ENCODE measurements at regions not wholly inside any gene's neighbourhood (a gene's known extent, or its start where the extent isn't known, plus 50 kb on each side); places are given as distances from the start of the nearest gene placed in this dataset.

DNA sequence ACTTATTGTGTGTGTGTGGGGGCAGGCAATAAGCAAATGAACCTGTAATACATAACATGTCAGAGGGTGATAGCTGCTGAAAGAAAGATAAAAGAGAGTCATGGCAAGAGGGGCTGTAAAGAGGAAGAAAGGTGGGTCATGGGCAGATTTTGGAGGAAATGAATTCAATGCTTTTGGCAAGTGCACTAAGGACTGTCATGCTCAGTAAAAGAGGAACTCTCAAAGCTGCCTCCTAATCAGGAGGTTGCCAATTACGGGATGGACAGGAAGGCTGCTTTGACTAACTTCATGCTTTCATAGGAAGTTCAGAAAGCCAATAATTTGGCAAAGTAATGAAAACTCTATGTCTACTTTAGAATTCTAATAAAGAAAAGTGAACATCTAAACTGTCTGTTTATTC lies 401.2 kb downstream of the SH2D4B start (continued):
- TF ChIP-seq ZNF441 (CRISPR knock-in tag; IDR thresholded peaks at IDR 0.05; ENCODE audit: borderline replicate concordance), result no peak
- TF ChIP-seq PPARG (CRISPR knock-in tag; conservative IDR thresholded peaks at IDR 0.05), result no peak
- no peak for TF ChIP-seq ZNF354B (CRISPR knock-in tag; IDR thresholded peaks at IDR 0.05)
- TF ChIP-seq ZNF572 (CRISPR knock-in tag; IDR thresholded peaks at IDR 0.05), result no peak
- TF ChIP-seq, protein P1, sequence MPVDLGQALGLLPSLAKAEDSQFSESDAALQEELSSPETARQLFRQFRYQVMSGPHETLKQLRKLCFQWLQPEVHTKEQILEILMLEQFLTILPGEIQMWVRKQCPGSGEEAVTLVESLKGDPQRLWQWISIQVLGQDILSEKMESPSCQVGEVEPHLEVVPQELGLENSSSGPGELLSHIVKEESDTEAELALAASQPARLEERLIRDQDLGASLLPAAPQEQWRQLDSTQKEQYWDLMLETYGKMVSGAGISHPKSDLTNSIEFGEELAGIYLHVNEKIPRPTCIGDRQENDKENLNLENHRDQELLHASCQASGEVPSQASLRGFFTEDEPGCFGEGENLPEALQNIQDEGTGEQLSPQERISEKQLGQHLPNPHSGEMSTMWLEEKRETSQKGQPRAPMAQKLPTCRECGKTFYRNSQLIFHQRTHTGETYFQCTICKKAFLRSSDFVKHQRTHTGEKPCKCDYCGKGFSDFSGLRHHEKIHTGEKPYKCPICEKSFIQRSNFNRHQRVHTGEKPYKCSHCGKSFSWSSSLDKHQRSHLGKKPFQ (CRISPR knock-in tag; IDR thresholded peaks at IDR 0.05; ENCODE audit: insufficient replicate concordance), result no peak

GRCh38 chr10:80945264-80945880 lies 407.7 kb downstream of the SH2D4B start:
- in situ Hi-C loops (cut with HindIII; ENCODE audit: extremely low pct_ligation_motif_present, low pct_unique_long_range_greater_than_20kb), result no loop called here
- intact Hi-C loops (cut with micrococcal nuclease; ENCODE audit: unreplicated experiment), result no loop called here
- no peaks in the 10 kb centered on the region for H3K4me1 ChIP-seq (ENCODE audit: insufficient read depth, low read length)
- H3K36me3 ChIP-seq (replicated peaks in 1 of 2; ENCODE audit: control insufficient read depth in 1 of 2, insufficient read depth in 2 of 2, low read length in 2 of 2), result no peaks in the 10 kb centered on the region
- TF ChIP-seq ZNF766 (CRISPR knock-in tag; IDR thresholded peaks at IDR 0.05; ENCODE audit: borderline replicate concordance), result no peak
- no peak for TF ChIP-seq ZNF44 (CRISPR knock-in tag; IDR thresholded peaks at IDR 0.05)
- TF ChIP-seq, protein P2, sequence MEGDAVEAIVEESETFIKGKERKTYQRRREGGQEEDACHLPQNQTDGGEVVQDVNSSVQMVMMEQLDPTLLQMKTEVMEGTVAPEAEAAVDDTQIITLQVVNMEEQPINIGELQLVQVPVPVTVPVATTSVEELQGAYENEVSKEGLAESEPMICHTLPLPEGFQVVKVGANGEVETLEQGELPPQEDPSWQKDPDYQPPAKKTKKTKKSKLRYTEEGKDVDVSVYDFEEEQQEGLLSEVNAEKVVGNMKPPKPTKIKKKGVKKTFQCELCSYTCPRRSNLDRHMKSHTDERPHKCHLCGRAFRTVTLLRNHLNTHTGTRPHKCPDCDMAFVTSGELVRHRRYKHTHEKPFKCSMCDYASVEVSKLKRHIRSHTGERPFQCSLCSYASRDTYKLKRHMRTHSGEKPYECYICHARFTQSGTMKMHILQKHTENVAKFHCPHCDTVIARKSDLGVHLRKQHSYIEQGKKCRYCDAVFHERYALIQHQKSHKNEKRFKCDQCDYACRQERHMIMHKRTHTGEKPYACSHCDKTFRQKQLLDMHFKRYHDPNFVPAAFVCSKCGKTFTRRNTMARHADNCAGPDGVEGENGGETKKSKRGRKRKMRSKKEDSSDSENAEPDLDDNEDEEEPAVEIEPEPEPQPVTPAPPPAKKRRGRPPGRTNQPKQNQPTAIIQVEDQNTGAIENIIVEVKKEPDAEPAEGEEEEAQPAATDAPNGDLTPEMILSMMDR (CRISPR knock-in tag; IDR thresholded peaks at IDR 0.05), result peak; percentile 46
- peak; percentile 35 for TF ChIP-seq STAG1 (CRISPR knock-in tag; IDR thresholded peaks at IDR 0.05)
- no peak for TF ChIP-seq ZNF850 (CRISPR knock-in tag; conservative IDR thresholded peaks at IDR 0.05)
- TF ChIP-seq ZNF335 (CRISPR knock-in tag; IDR thresholded peaks at IDR 0.05), result no peak
- no peak for TF ChIP-seq ZNF792 (CRISPR knock-in tag; IDR thresholded peaks at IDR 0.05)
- no peak for TF ChIP-seq NFRKB (IDR thresholded peaks at IDR 0.05)
- BruUV-seq (replicated peaks), result no TSS peak
- DNase-seq (ENCODE audit: low spot score) (peak; percentile 3), FAIRE-seq (no peak), ATAC-seq (peak; percentile 77)
- H4K20me1 ChIP-seq (ENCODE audit: insufficient read depth, low read length), result no peaks in the 10 kb centered on the region
- POLR2A ChIA-PET, result no interaction called here
- H3K27ac ChIP-seq (ENCODE audit: extremely low read length, insufficient read depth, low read length), result no peak overlapping the region
- no peaks in the 10 kb centered on the region for H3K79me2 ChIP-seq (ENCODE audit: insufficient read depth, low read length)
- 27% methylated on average over 1 of the region's 1 CpG for WGBS (ENCODE audit: low lambda C conversion rate)
- H2AFZ ChIP-seq (ENCODE audit: low read length), result no peak overlapping the region
- no peaks in the 10 kb centered on the region for H3K9me3 ChIP-seq (ENCODE audit: low read length)
- CTCF ChIA-PET (ENCODE audit: low intra/inter-chr PET ratio, low total read pairs), result no interaction called here
- H3K4me2 ChIP-seq (ENCODE audit: low read depth, low read length), result no peak overlapping the region
- no peak overlapping the region for H3K9ac ChIP-seq (ENCODE audit: insufficient read depth, low read depth, low read length)
- no peaks in the 10 kb centered on the region for H3K27me3 ChIP-seq (ENCODE audit: control insufficient read depth in 1 of 2, insufficient read depth in 2 of 2, low read length in 2 of 2)
- no peak overlapping the region for H3K4me3 ChIP-seq (replicated peaks in 1 of 3; ENCODE audit: insufficient read depth in 1 of 3, low read depth in 2 of 3, low read length in 3 of 3)

All from HepG2 (cell line).